Suprapubic skin (tissue), 4 donors: ENCODE measurements at regions not wholly inside any gene's neighbourhood (a gene's known extent, or its start where the extent isn't known, plus 50 kb on each side); places are given as distances from the start of the nearest gene placed in this dataset.

Experiments
- DNase-seq, 2 donors: peaks; one replicate each; pipeline ENCODE4 v3.0.0-alpha.2; 2019; ENCODE audit warnings: low spot score in 2 of 2
- H3K27ac ChIP-seq: fragments of 200-600 bp; sonication (generic); one replicate; pipeline ENCODE4 v1.5.1; 2019
- H3K27me3 ChIP-seq: fragments of 200-600 bp; sonication (generic); one replicate; pipeline ENCODE4 v1.5.1; 2019
- H3K36me3 ChIP-seq: fragments of 200-600 bp; sonication (generic); one replicate; pipeline ENCODE4 v1.5.1; 2019
- H3K4me1 ChIP-seq: fragments of 200-600 bp; sonication (generic); one replicate; pipeline ENCODE4 v1.5.1; 2019
- H3K4me3 ChIP-seq: fragments of 200-600 bp; sonication (generic); one replicate; pipeline ENCODE4 v1.5.1; 2019; ENCODE audit warnings: mild to moderate bottlenecking
- H3K9me3 ChIP-seq: fragments of 200-600 bp; sonication (generic); one replicate; pipeline ENCODE4 v1.5.1; 2019
- CTCF ChIP-seq, 2 donors: fragments of 200-600 bp in 1 of 2; fragments of 450-650 bp in 1 of 2; sonication (generic) in 1 of 2; IDR thresholded peaks; one replicate each; pipeline ENCODE4 v1.5.1; 2016 to 2019; ENCODE audit warnings: antibody characterized with exemption in 2 of 2, mild to moderate bottlenecking in 1 of 2, moderate library complexity in 1 of 2
- EP300 ChIP-seq: sonication (generic); formaldehyde crosslinking; IDR thresholded peaks from one replicate; pipeline ENCODE4 v1.6.1; 2017; ENCODE audit warnings: antibody characterized with exemption
- POLR2A ChIP-seq, 2 donors: fragments of 450-650 bp; IDR thresholded peaks; one replicate each; pipeline ENCODE4 v1.6.1; 2017; ENCODE audit warnings: antibody characterized with exemption in 2 of 2, mild to moderate bottlenecking in 2 of 2, moderate library complexity in 2 of 2
- POLR2AphosphoS5 ChIP-seq, 3 donors: sonication (generic); formaldehyde crosslinking; IDR thresholded peaks; one replicate each; pipeline ENCODE4 v1.6.1; 2017; ENCODE audit warnings: antibody characterized with exemption in 3 of 3
- WGBS: methylation state at CpG from one replicate; pipeline ENCODE4 v1.1.5; 2018; 5-methylcytosine and 5-hydroxymethylcytosine counted together

GRCh38 chr5:44613936-44614335 is 194.8 kb upstream of the MRPS30 start:
- 74% methylated on average over 1 of the region's 1 CpG for WGBS
- Histone ChIP-seq H3K27ac (no peak overlapping the region), H3K4me1 (no peaks in the 10 kb centered on the region), H3K4me3 (no peak overlapping the region), H3K36me3 (no peaks in the 10 kb centered on the region), H3K9me3 (no peaks in the 10 kb centered on the region), H3K27me3 (no peaks in the 10 kb centered on the region)
- TF ChIP-seq POLR2A (IDR thresholded peaks at IDR 0.05) = no peak
- no peak for TF ChIP-seq EP300
- no peak for TF ChIP-seq POLR2AphosphoS5 (IDR thresholded peaks at IDR 0.05)
- TF ChIP-seq CTCF (IDR thresholded peaks at IDR 0.05) = no peak
- no peak for DNase-seq

GRCh38 chr5:44605926-44606325 is 202.8 kb upstream of the MRPS30 start:
- no peaks in the 10 kb centered on the region for H3K4me1 ChIP-seq
- no peaks in the 10 kb centered on the region for H3K27me3 ChIP-seq
- 92% methylated on average over 5 of the region's 5 CpGs for WGBS
- H3K36me3 ChIP-seq = no peaks in the 10 kb centered on the region
- no peak for DNase-seq
- no peaks in the 10 kb centered on the region for H3K9me3 ChIP-seq
- H3K27ac ChIP-seq = no peak overlapping the region
- H3K4me3 ChIP-seq = no peak overlapping the region
- TF ChIP-seq EP300 (no peak), CTCF (IDR thresholded peaks at IDR 0.05) (no peak), POLR2AphosphoS5 (IDR thresholded peaks at IDR 0.05) (no peak), POLR2A (IDR thresholded peaks at IDR 0.05) (no peak)

- Histone ChIP-seq H3K4me1 (no peaks in the 10 kb centered on the region), H3K36me3 (no peaks in the 10 kb centered on the region), H3K9me3 (no peaks in the 10 kb centered on the region), H3K4me3 (no peak overlapping the region), H3K27ac (no peak overlapping the region), H3K27me3 (no peaks in the 10 kb centered on the region)
- 58% methylated on average over 8 of the region's 8 CpGs for whole genome bisulfite sequencing
- TF ChIP-seq POLR2A (IDR thresholded peaks at IDR 0.05) (no peak), CTCF (IDR thresholded peaks at IDR 0.05) (no peak), POLR2AphosphoS5 (IDR thresholded peaks at IDR 0.05) (no peak), EP300 (no peak)
- DNase-seq = no peak
Measured at GRCh38 chr5:44603496-44604272, 205.1 kb upstream of the MRPS30 start.

GRCh38 chr5:44574678-44575077 is 185.5 kb upstream of the FGF10 start:
- Histone ChIP-seq H3K9me3 (peaks cover 3% of the 10 kb centered on the region), H3K4me3 (no peak overlapping the region), H3K4me1 (no peaks in the 10 kb centered on the region), H3K36me3 (no peaks in the 10 kb centered on the region), H3K27me3 (no peaks in the 10 kb centered on the region), H3K27ac (no peak overlapping the region)
- TF ChIP-seq CTCF (IDR thresholded peaks at IDR 0.05) (no peak), POLR2AphosphoS5 (IDR thresholded peaks at IDR 0.05) (no peak), EP300 (no peak), POLR2A (IDR thresholded peaks at IDR 0.05) (no peak)
- DNase-seq = no peak
- 48% methylated on average over 6 of the region's 6 CpGs for WGBS

- no peak overlapping the region for H3K4me3 ChIP-seq
- no peak for TF ChIP-seq EP300
- no peak for TF ChIP-seq POLR2AphosphoS5 (IDR thresholded peaks at IDR 0.05)
- TF ChIP-seq CTCF (IDR thresholded peaks at IDR 0.05) = no peak
- TF ChIP-seq POLR2A (IDR thresholded peaks at IDR 0.05) = no peak
- H3K36me3 ChIP-seq = no peaks in the 10 kb centered on the region
- H3K27ac ChIP-seq = no peak overlapping the region
- H3K27me3 ChIP-seq = no peaks in the 10 kb centered on the region
- no peaks in the 10 kb centered on the region for H3K9me3 ChIP-seq
- no peak for DNase-seq
- H3K4me1 ChIP-seq = no peaks in the 10 kb centered on the region
- 94% methylated on average over 1 of the region's 1 CpG for WGBS
Measured at GRCh38 chr5:44568519-44568918, 179.3 kb upstream of the FGF10 start.
